RPMI8226 (cell line): ENCODE measurements at regions not wholly inside any gene's neighbourhood (a gene's known extent, or its start where the extent isn't known, plus 50 kb on each side); places are given as distances from the start of the nearest gene placed in this dataset.
"Not testable (repeated sequence)": the region's sequence is repeated elsewhere in the genome, so short reads cannot be mapped to it uniquely, and the experiment has no call there.

Experiments used
- DNase-seq: peaks from one replicate; pipeline ENCODE4 v3.0.0-alpha.2; 2015

GRCh38 chr15:20622117-20622516, 80.5 kb upstream of the GOLGA6L6 start:
- DNase-seq: not testable (repeated sequence)

GRCh38 chr15:20614549-20614948, 72.9 kb upstream of the GOLGA6L6 start:
- DNase-seq: not testable (repeated sequence)

GRCh38 chr15:20612796-20613195, 71.2 kb upstream of the GOLGA6L6 start:
- DNase-seq: not testable (repeated sequence)

- DNase-seq: peak; percentile 1
Observed at GRCh38 chr15:20612356-20612755, 70.8 kb upstream of the GOLGA6L6 start.

- DNase-seq: not testable (repeated sequence)
Observed at GRCh38 chr15:20611667-20612290, 70.2 kb upstream of the GOLGA6L6 start.

- not testable (repeated sequence) for DNase-seq
Observed at GRCh38 chr15:20608179-20608578, 66.6 kb upstream of the GOLGA6L6 start.

GRCh38 chr15:20597245-20597644, 55.6 kb upstream of the GOLGA6L6 start:
- DNase-seq: not testable (repeated sequence)

GRCh38 chr15:20594219-20594618, 52.6 kb upstream of the GOLGA6L6 start:
- DNase-seq: not testable (repeated sequence)

GRCh38 chr15:20591936-20592335, 50.3 kb upstream of the GOLGA6L6 start:
- DNase-seq: not testable (repeated sequence)
